Activated T-cell treated with anti-CD3 and anti-CD28 coated beads, Interleukin-2, amount 50 U/mL, for 4 hours (primary cell): ENCODE measurements at regions not wholly inside any gene's neighbourhood (a gene's known extent, or its start where the extent isn't known, plus 50 kb on each side); places are given as distances from the start of the nearest gene placed in this dataset.

Experiments
- ATAC-seq, 2 donors: fragments of 200-7000 bp; cut with Tn5 transposase; one replicate each; pipeline ENCODE4 v1.10.0; 2021
- DNase-seq: peaks from one replicate; pipeline ENCODE4 v3.0.0-alpha.2; 2020
- H3K27me3 Mint-ChIP-seq: one replicate; pipeline ENCODE4 v1.8.0; 2021; ENCODE audit warnings: low read depth, mixed read lengths
- H3K36me3 Mint-ChIP-seq: one replicate; pipeline ENCODE4 v1.8.0; 2022; ENCODE audit warnings: mixed read lengths; ENCODE audit not compliant: insufficient read depth
- H3K4me1 Mint-ChIP-seq: one replicate; pipeline ENCODE4 v1.8.0; 2021; ENCODE audit warnings: low read depth, mixed read lengths
- H3K4me3 Mint-ChIP-seq: one replicate; pipeline ENCODE4 v1.8.0; 2021; ENCODE audit warnings: mild to moderate bottlenecking, moderate library complexity, mixed read lengths
- H3K9me3 Mint-ChIP-seq: one replicate; pipeline ENCODE4 v1.8.0; 2021; ENCODE audit warnings: mixed read lengths

GRCh38 chr1:36608272-36608671, 125.6 kb upstream of the CSF3R start:
- peaks cover 2% of the 10 kb centered on the region for H3K27me3 Mint-ChIP-seq
- ATAC-seq (no peak), DNase-seq (no peak)
- no peaks in the 10 kb centered on the region for H3K36me3 Mint-ChIP-seq
- no peak overlapping the region for H3K4me3 Mint-ChIP-seq
- no peaks in the 10 kb centered on the region for H3K9me3 Mint-ChIP-seq
- H3K4me1 Mint-ChIP-seq, result peaks cover 20% of the 10 kb centered on the region

GRCh38 chr1:36607263-36607651, 124.5 kb upstream of the CSF3R start:
- Mint-ChIP-seq H3K4me3 (no peak overlapping the region), H3K4me1 (peaks cover 20% of the 10 kb centered on the region), H3K27me3 (peaks cover 9% of the 10 kb centered on the region), H3K36me3 (no peaks in the 10 kb centered on the region), H3K9me3 (no peaks in the 10 kb centered on the region)
- DNase-seq, result no peak
- no peak for ATAC-seq

DNA sequence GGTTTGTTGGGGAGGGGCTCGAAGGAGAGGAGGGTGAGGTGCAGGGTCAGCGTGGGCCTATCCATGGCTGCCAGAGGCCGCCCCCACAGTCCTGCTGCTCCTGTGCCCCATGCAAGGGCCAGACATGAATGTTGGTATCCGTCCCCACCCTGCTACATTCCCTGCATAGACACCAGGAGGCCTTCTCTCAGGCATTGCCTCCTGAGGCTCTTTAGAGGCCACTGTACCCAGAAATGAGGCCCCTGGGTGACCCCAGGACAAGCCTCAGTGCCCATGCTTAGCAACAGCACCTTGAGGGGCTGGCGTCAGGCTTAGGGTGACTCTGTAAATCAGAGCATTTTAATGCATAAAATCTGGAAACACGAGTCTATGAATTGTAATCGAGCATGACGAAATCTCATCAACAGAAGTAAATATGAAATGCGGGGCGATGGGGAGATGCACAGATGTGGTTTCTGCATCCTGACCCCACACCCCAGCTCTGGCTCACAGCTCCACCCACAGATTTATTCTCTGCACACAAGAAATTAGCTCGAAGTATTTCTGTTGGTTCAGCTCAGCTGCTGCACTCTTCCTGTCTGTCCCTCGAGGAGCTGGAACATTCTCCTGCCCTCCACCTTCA, 124.0 kb upstream of the CSF3R start:
- Mint-ChIP-seq H3K27me3 (peaks cover 9% of the 10 kb centered on the region), H3K36me3 (no peaks in the 10 kb centered on the region), H3K4me1 (peaks cover 20% of the 10 kb centered on the region), H3K4me3 (no peak overlapping the region), H3K9me3 (no peaks in the 10 kb centered on the region)
- no peak for DNase-seq
- no peak for ATAC-seq

GRCh38 chr1:36605942-36606640, 123.4 kb upstream of the CSF3R start:
- H3K9me3 Mint-ChIP-seq, result no peaks in the 10 kb centered on the region
- no peaks in the 10 kb centered on the region for H3K36me3 Mint-ChIP-seq
- H3K27me3 Mint-ChIP-seq, result peaks cover 10% of the 10 kb centered on the region
- peaks cover 20% of the 10 kb centered on the region for H3K4me1 Mint-ChIP-seq
- no peak for DNase-seq
- no peak for ATAC-seq
- H3K4me3 Mint-ChIP-seq, result no peak overlapping the region

DNA sequence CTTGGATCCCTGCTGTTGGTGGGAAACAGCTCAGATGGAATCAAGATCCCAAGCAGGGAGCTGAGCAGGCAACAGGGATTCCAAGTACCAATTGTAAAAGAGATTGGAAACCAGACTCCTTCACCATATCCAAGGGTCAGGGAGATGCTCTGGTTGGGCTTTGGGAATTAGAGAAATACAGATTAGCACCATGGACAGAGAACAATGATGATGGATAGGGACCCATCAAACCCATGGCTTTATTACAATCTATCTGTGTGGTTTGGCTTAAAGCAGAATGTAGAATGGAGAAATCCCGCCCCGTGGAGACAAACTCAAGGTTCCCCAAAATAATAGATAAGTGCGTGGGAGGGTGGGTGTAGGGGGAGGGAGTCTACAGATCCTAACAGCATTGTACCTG, 120.7 kb upstream of the CSF3R start:
- Mint-ChIP-seq H3K4me1 (peaks cover 20% of the 10 kb centered on the region), H3K9me3 (no peaks in the 10 kb centered on the region), H3K4me3 (no peak overlapping the region), H3K27me3 (peaks cover 10% of the 10 kb centered on the region), H3K36me3 (no peaks in the 10 kb centered on the region)
- ATAC-seq (no peak), DNase-seq (no peak)

GRCh38 chr1:36602184-36602583, 119.5 kb upstream of the CSF3R start:
- peaks cover 12% of the 10 kb centered on the region for H3K27me3 Mint-ChIP-seq
- peaks cover 16% of the 10 kb centered on the region for H3K4me1 Mint-ChIP-seq
- H3K9me3 Mint-ChIP-seq, result no peaks in the 10 kb centered on the region
- no peak for DNase-seq
- H3K4me3 Mint-ChIP-seq, result no peak overlapping the region
- H3K36me3 Mint-ChIP-seq, result no peaks in the 10 kb centered on the region
- ATAC-seq, result no peak

GRCh38 chr1:36599828-36600227, 117.1 kb upstream of the CSF3R start:
- H3K36me3 Mint-ChIP-seq, result no peaks in the 10 kb centered on the region
- H3K9me3 Mint-ChIP-seq, result no peaks in the 10 kb centered on the region
- peaks cover 20% of the 10 kb centered on the region for H3K27me3 Mint-ChIP-seq
- no peak overlapping the region for H3K4me3 Mint-ChIP-seq
- DNase-seq, result no peak
- H3K4me1 Mint-ChIP-seq, result no peaks in the 10 kb centered on the region
- ATAC-seq, result no peak

DNA sequence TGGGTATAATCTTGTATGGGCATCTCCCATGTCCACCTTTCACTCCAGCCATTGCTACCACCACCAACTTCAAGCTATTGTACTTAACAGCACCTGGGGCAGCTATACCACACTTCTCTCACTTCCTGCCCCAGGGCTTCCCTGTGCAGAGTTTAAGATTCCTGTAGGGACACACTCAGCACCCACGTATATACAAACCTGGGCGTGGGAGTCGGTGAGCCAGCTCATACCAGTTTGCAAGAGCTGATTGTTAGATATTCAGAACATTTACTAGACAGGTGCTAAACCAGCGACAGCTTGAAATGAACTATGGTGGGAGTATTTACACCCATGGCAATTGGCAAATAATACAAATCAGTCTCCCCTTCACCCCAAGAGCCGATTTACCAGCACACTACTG, 114.8 kb upstream of the CSF3R start:
- Mint-ChIP-seq H3K27me3 (peaks cover 21% of the 10 kb centered on the region), H3K4me3 (no peak overlapping the region), H3K4me1 (no peaks in the 10 kb centered on the region), H3K9me3 (no peaks in the 10 kb centered on the region), H3K36me3 (no peaks in the 10 kb centered on the region)
- ATAC-seq, result no peak
- DNase-seq, result no peak

- Mint-ChIP-seq H3K36me3 (no peaks in the 10 kb centered on the region), H3K4me1 (no peaks in the 10 kb centered on the region), H3K27me3 (peaks cover 23% of the 10 kb centered on the region), H3K9me3 (no peaks in the 10 kb centered on the region), H3K4me3 (no peak overlapping the region)
- ATAC-seq (no peak), DNase-seq (no peak)
These were observed 113.2 kb upstream of the CSF3R start for GRCh38 chr1:36595921-36596320.

GRCh38 chr1:36595349-36595748, 112.6 kb upstream of the CSF3R start:
- no peak for ATAC-seq
- Mint-ChIP-seq H3K36me3 (no peaks in the 10 kb centered on the region), H3K4me3 (no peak overlapping the region), H3K4me1 (no peaks in the 10 kb centered on the region), H3K9me3 (no peaks in the 10 kb centered on the region), H3K27me3 (peaks cover 23% of the 10 kb centered on the region)
- no peak for DNase-seq

GRCh38 chr1:36594023-36594422, 111.3 kb upstream of the CSF3R start:
- Mint-ChIP-seq H3K4me1 (no peaks in the 10 kb centered on the region), H3K36me3 (no peaks in the 10 kb centered on the region), H3K4me3 (no peak overlapping the region), H3K9me3 (no peaks in the 10 kb centered on the region), H3K27me3 (peaks cover 27% of the 10 kb centered on the region)
- no peak for ATAC-seq
- no peak for DNase-seq

DNA sequence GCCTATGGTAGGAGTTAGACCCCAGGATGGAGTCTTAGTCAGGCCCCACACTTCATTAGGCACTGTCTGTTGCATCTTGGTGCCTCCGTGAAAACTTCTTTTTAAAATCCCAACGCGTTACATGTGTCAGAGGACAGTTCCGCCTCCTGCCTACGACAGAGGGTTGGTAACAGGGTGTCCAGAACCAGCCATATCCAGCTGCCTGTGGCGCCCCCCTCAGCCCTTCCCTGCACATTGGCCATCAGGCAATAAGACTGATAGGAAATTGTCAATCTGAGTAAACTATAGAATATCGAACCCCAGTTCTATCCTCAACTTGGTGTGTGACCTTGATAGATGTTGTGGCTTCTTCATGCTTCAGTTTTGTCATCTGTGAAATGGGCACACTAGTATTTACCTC, 108.6 kb upstream of the CSF3R start:
- H3K9me3 Mint-ChIP-seq, result no peaks in the 10 kb centered on the region
- peaks cover 2% of the 10 kb centered on the region for H3K4me1 Mint-ChIP-seq
- DNase-seq, result no peak
- H3K36me3 Mint-ChIP-seq, result no peaks in the 10 kb centered on the region
- no peak overlapping the region for H3K4me3 Mint-ChIP-seq
- ATAC-seq, result no peak
- peaks cover 41% of the 10 kb centered on the region for H3K27me3 Mint-ChIP-seq

GRCh38 chr1:36590771-36591170, 108.1 kb upstream of the CSF3R start:
- no peak for DNase-seq
- Mint-ChIP-seq H3K9me3 (no peaks in the 10 kb centered on the region), H3K27me3 (peaks cover 43% of the 10 kb centered on the region), H3K4me3 (no peak overlapping the region), H3K36me3 (no peaks in the 10 kb centered on the region), H3K4me1 (peaks cover 2% of the 10 kb centered on the region)
- ATAC-seq, result no peak

GRCh38 chr1:36590264-36590663, 107.6 kb upstream of the CSF3R start:
- Mint-ChIP-seq H3K4me1 (peaks cover 2% of the 10 kb centered on the region), H3K27me3 (peaks cover 44% of the 10 kb centered on the region), H3K36me3 (no peaks in the 10 kb centered on the region), H3K4me3 (no peak overlapping the region), H3K9me3 (no peaks in the 10 kb centered on the region)
- no peak for ATAC-seq
- no peak for DNase-seq

DNA sequence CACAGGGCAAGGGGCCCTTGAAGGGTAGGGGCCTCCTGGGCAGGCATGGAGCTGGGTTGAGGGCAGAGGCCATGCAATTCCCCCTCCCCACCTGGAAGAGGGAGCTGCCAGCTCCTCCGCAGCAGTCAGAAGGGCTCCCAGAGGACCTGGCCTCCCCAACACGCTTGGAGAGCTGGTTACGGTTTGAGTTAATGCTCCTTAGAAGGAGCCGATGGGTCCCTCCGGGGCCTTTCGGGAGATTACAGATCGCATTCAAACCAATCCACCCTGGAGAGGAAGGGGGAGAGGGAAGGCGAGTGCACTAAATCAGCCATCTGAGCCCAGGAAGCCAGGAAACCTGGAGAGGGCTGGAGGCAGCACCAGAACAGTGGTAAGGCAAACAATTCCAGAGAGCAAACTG, 106.3 kb upstream of the CSF3R start:
- Mint-ChIP-seq H3K27me3 (peaks cover 48% of the 10 kb centered on the region), H3K4me1 (peaks cover 2% of the 10 kb centered on the region), H3K4me3 (no peak overlapping the region), H3K36me3 (no peaks in the 10 kb centered on the region), H3K9me3 (no peaks in the 10 kb centered on the region)
- ATAC-seq, result no peak
- no peak for DNase-seq
